H9 (cell line): ENCODE measurements at regions not wholly inside any gene's neighbourhood (a gene's known extent, or its start where the extent isn't known, plus 50 kb on each side); places are given as distances from the start of the nearest gene placed in this dataset.
"Not testable (repeated sequence)": the region's sequence is repeated elsewhere in the genome, so short reads cannot be mapped to it uniquely, and the experiment has no call there.

Source experiments
- DNase-seq: peaks from one replicate; pipeline ENCODE4 v3.0.0-alpha.2; 2017
- H2AFZ ChIP-seq: one replicate; pipeline ENCODE4 v1.6.1; 2013; ENCODE audit warnings: mild to moderate bottlenecking, low read length, control low read depth, moderate library complexity
- H2AK5ac ChIP-seq: 2 replicates; pipeline ENCODE4 v1.6.1; 2013; ENCODE audit warnings: low read length, control low read depth, mixed read lengths; ENCODE audit not compliant: insufficient read length
- H2BK120ac ChIP-seq: one replicate; pipeline ENCODE4 v1.6.1; 2013; ENCODE audit warnings: low read depth, mild to moderate bottlenecking, low read length, control low read depth, inconsistent platforms; ENCODE audit not compliant: poor library complexity, severe bottlenecking
- H2BK12ac ChIP-seq: 2 replicates; pipeline ENCODE4 v1.6.1; 2013; ENCODE audit warnings: low read length, control low read depth, mixed read lengths, low read depth; ENCODE audit not compliant: insufficient read length
- H2BK15ac ChIP-seq: 2 replicates; pipeline ENCODE4 v1.6.1; 2013; ENCODE audit warnings: low read depth, low read length, control low read depth
- H2BK20ac ChIP-seq: one replicate; pipeline ENCODE4 v1.6.1; 2013; ENCODE audit warnings: low read depth, mild to moderate bottlenecking, low read length, control low read depth, inconsistent platforms; ENCODE audit not compliant: poor library complexity, severe bottlenecking
- H2BK5ac ChIP-seq: 2 replicates; pipeline ENCODE4 v1.6.1; 2013; ENCODE audit warnings: low read length, control low read depth, mixed read lengths; ENCODE audit not compliant: insufficient read length
- H3K14ac ChIP-seq: 2 replicates; pipeline ENCODE4 v1.6.1; 2013; ENCODE audit warnings: low read length, control low read depth; ENCODE audit not compliant: insufficient read depth
- H3K18ac ChIP-seq: 2 replicates; pipeline ENCODE4 v1.6.1; 2013; ENCODE audit warnings: low read depth, mild to moderate bottlenecking, mixed read lengths, low read length, control low read depth; ENCODE audit not compliant: insufficient read length
- H3K23ac ChIP-seq: 2 replicates; pipeline ENCODE4 v1.6.1; 2013; ENCODE audit warnings: low read length, control low read depth, mixed read lengths, low read depth; ENCODE audit not compliant: insufficient read length
- H3K23me2 ChIP-seq: 2 replicates; pipeline ENCODE4 v1.6.1; 2013; ENCODE audit warnings: low read depth, mild to moderate bottlenecking, mixed read lengths, low read length, control low read depth; ENCODE audit not compliant: insufficient read length, poor library complexity, severe bottlenecking
- H3K27ac ChIP-seq: 2 replicates; pipeline ENCODE4 v1.5.1; 2013; ENCODE audit warnings: low read length, control low read depth, mixed read lengths, low read depth; ENCODE audit not compliant: insufficient read length
- H3K27me3 ChIP-seq: 2 replicates; pipeline ENCODE4 v1.6.1; 2013; ENCODE audit warnings: low read length, control low read depth, inconsistent platforms; ENCODE audit not compliant: insufficient read depth
- H3K4ac ChIP-seq: 2 replicates; pipeline ENCODE4 v1.6.1; 2013; ENCODE audit warnings: low read depth, mild to moderate bottlenecking, control low read depth, inconsistent platforms, low read length, moderate library complexity
- H3K4me1 ChIP-seq: 2 replicates; pipeline ENCODE4 v1.6.1; 2013; ENCODE audit warnings: low read length, control low read depth, inconsistent platforms; ENCODE audit not compliant: insufficient read depth
- H3K4me2 ChIP-seq: 2 replicates; pipeline ENCODE4 v1.6.1; 2013; ENCODE audit warnings: low read length, control low read depth, mixed read lengths; ENCODE audit not compliant: insufficient read length, insufficient read depth
- H3K56ac ChIP-seq: 2 replicates; pipeline ENCODE4 v1.6.1; 2013; ENCODE audit warnings: low read depth, mild to moderate bottlenecking, mixed read lengths, low read length, control low read depth; ENCODE audit not compliant: insufficient read length
- H3K79me1 ChIP-seq: 2 replicates; pipeline ENCODE4 v1.6.1; 2013; ENCODE audit warnings: low read depth, mild to moderate bottlenecking, moderate library complexity, low read length, control low read depth, inconsistent platforms; ENCODE audit not compliant: insufficient read depth, poor library complexity, severe bottlenecking
- H3K79me2 ChIP-seq: 2 replicates; pipeline ENCODE4 v1.6.1; 2013; ENCODE audit warnings: low read length, control low read depth, inconsistent platforms; ENCODE audit not compliant: insufficient read depth
- H3K9ac ChIP-seq: 2 replicates; pipeline ENCODE4 v1.6.1; 2013; ENCODE audit warnings: low read length, control low read depth, mixed read lengths; ENCODE audit not compliant: insufficient read length; ENCODE audit errors: extremely low read depth
- H3K9me3 ChIP-seq: one replicate; pipeline ENCODE4 v1.6.1; 2013; ENCODE audit warnings: low read depth, low read length, inconsistent platforms; ENCODE audit not compliant: control insufficient read depth
- H3T11ph ChIP-seq: one replicate; pipeline ENCODE4 v1.6.1; 2013; ENCODE audit warnings: mild to moderate bottlenecking, low read length, control low read depth, inconsistent platforms
- H4K20me1 ChIP-seq: one replicate; pipeline ENCODE4 v1.6.1; 2013; ENCODE audit not compliant: control insufficient read depth, insufficient read length, insufficient read depth
- H4K5ac ChIP-seq: 2 replicates; pipeline ENCODE4 v1.6.1; 2013; ENCODE audit warnings: low read depth, mild to moderate bottlenecking, mixed read lengths, low read length, control low read depth; ENCODE audit not compliant: insufficient read length
- H4K8ac ChIP-seq: replicated peaks from 2 replicates; pipeline ENCODE4 v1.6.1; 2013; ENCODE audit warnings: low read length, control low read depth, mixed read lengths, low read depth; ENCODE audit not compliant: insufficient read length
- H4K91ac ChIP-seq: 2 replicates; pipeline ENCODE4 v1.6.1; 2013; ENCODE audit warnings: low read depth, mild to moderate bottlenecking, moderate library complexity, mixed read lengths, low read length, control low read depth; ENCODE audit not compliant: insufficient read length
- H3K27ac Mint-ChIP-seq, 3 experiments: 2 replicates in 2 of 3; 3 replicates in 1 of 3; pipeline ENCODE4 v1.8.0; 2020 to 2021; ENCODE audit warnings: mixed read lengths in 3 of 3, mild to moderate bottlenecking in 1 of 3, moderate library complexity in 1 of 3
- H3K27me3 Mint-ChIP-seq: 2 replicates; pipeline ENCODE4 v1.8.0; 2021; ENCODE audit warnings: low read depth, mild to moderate bottlenecking, moderate library complexity, mixed read lengths
- H3K36me3 Mint-ChIP-seq, 3 experiments: 2 replicates in 2 of 3; 3 replicates in 1 of 3; pipeline ENCODE4 v1.8.0; 2020 to 2021; ENCODE audit warnings: low read depth in 3 of 3, mixed read lengths in 3 of 3; ENCODE audit not compliant: insufficient read depth in 1 of 3
- H3K4me1 Mint-ChIP-seq, 2 experiments: 2 replicates each; pipeline ENCODE4 v1.8.0; 2020; ENCODE audit warnings: mixed read lengths in 2 of 2
- H3K4me3 Mint-ChIP-seq, 2 experiments: 2 replicates in 1 of 2; 3 replicates in 1 of 2; pipeline ENCODE4 v1.8.0; 2020 to 2021; ENCODE audit warnings: mild to moderate bottlenecking in 2 of 2, mixed read lengths in 2 of 2, moderate library complexity in 1 of 2
- H3K9me3 Mint-ChIP-seq, 2 experiments: 2 replicates in 1 of 2; 3 replicates in 1 of 2; pipeline ENCODE4 v1.8.0; 2020; ENCODE audit warnings: mild to moderate bottlenecking in 2 of 2, mixed read lengths in 2 of 2, moderate library complexity in 1 of 2
- WGBS: extraction: QIAGEN DNeasy Blood & Tissue Kit; methylation state at CpG from one replicate; pipeline ENCODE4 v1.1.7; 2013; ENCODE audit warnings: missing lambda C conversion rate, low lambda C conversion rate, mixed read lengths; ENCODE audit not compliant: insufficient read length; ENCODE audit errors: extremely low coverage; 5-methylcytosine and 5-hydroxymethylcytosine counted together
- TF ChIP-seq, protein P1 (sequence below): fragments of 200-600 bp; sonication (generic); conservative IDR thresholded peaks from 3 replicates; pipeline ENCODE4 v1.8.0; 2021; ENCODE audit warnings: antibody characterized with exemption, mild to moderate bottlenecking

DNA sequence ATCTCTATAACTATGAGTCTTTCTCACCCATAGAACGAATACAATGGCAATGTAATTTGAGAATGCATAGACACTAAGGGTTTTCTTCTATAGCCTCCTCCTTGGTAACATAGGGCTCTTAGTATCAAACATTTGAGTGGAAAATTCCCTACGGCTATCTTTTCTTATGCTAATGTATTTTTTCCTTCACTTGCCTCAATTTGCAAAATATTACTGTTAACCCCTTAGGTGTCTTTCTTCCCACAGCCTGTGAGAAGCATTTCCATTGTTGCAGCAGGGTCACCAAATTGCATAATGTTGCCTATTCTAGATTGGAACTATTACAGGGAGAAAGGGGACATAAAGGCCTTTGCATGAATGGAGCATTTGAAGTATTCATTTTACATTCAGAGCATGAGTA lies 140.5 kb upstream of the RAPGEF2 start:
- Histone ChIP-seq H3K79me1 (no peaks in the 10 kb centered on the region), H3K4me2 (no peak overlapping the region), H2BK15ac (no peak overlapping the region), H3K27ac (no peak overlapping the region), H2AK5ac (no peak overlapping the region), H2BK20ac (no peak overlapping the region), H3K4me1 (peaks cover 2% of the 10 kb centered on the region; the same call in 1 of the 2 replicates), H4K8ac (no peak overlapping the region), H3T11ph (no peak overlapping the region), H3K9me3 (no peaks in the 10 kb centered on the region), H2AFZ (no peak overlapping the region), H3K9ac (no peak overlapping the region), H2BK5ac (no peak overlapping the region), H3K18ac (no peak overlapping the region), H3K27me3 (no peaks in the 10 kb centered on the region), H3K23ac (no peak overlapping the region), H3K14ac (no peak overlapping the region), H4K91ac (no peak overlapping the region), H4K20me1 (no peaks in the 10 kb centered on the region), H3K56ac (no peak overlapping the region), H2BK120ac (no peak overlapping the region), H3K4ac (no peak overlapping the region), H2BK12ac (no peak overlapping the region), H3K23me2 (no peaks in the 10 kb centered on the region), H3K79me2 (no peaks in the 10 kb centered on the region), H4K5ac (no peak overlapping the region)
- Mint-ChIP-seq H3K36me3 (0 out of 7 replicates have a peak, but pooled peaks cover 0 to 7% (median 0%) of the 10 kb centered on the region in 3 experiments), H3K27me3 (no peaks in the 10 kb centered on the region), H3K4me1 (peaks cover 37 to 64% of the 10 kb centered on the region in 2 experiments), H3K4me3 (no peak overlapping the region), H3K27ac (peak overlapping the region in 2 of 3 experiments; percentile 7 to 70; a peak in 2 of 7 replicates), H3K9me3 (0 out of 5 replicates have a peak, but pooled peaks cover 2 to 5% of the 10 kb centered on the region in 2 experiments)
- no CpG with 5 or more reads among the region's 2 CpGs for WGBS
- TF ChIP-seq, protein P1, sequence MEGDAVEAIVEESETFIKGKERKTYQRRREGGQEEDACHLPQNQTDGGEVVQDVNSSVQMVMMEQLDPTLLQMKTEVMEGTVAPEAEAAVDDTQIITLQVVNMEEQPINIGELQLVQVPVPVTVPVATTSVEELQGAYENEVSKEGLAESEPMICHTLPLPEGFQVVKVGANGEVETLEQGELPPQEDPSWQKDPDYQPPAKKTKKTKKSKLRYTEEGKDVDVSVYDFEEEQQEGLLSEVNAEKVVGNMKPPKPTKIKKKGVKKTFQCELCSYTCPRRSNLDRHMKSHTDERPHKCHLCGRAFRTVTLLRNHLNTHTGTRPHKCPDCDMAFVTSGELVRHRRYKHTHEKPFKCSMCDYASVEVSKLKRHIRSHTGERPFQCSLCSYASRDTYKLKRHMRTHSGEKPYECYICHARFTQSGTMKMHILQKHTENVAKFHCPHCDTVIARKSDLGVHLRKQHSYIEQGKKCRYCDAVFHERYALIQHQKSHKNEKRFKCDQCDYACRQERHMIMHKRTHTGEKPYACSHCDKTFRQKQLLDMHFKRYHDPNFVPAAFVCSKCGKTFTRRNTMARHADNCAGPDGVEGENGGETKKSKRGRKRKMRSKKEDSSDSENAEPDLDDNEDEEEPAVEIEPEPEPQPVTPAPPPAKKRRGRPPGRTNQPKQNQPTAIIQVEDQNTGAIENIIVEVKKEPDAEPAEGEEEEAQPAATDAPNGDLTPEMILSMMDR: no peak
- DNase-seq: no peak

DNA sequence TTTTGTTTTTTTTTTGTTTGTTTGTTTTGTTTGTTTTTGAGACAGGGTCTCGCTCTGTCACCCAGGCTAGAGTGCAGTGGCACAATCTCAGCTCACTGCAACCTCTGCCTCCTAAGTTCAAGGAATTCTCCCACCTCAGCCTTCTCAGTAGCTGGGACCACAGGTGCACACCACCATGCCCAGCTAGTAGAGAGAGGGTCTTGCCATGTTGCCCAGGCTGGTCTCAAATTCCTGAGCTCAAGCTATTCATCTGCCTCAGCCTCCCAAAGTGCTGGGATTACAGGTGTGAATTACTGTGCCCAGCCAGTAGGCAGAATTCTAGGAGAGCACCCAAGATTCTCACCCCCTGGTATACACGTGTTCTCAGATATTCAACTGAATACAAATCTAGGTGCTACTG lies 139.6 kb upstream of the RAPGEF2 start:
- H3K27me3 Mint-ChIP-seq, H3K23me2 ChIP-seq, H4K8ac ChIP-seq, H3K79me2 ChIP-seq, H2BK120ac ChIP-seq, H3K27me3 ChIP-seq, H2BK20ac ChIP-seq, H3K4me2 ChIP-seq, H3K18ac ChIP-seq, H3K27ac ChIP-seq, H2BK5ac ChIP-seq, H2AK5ac ChIP-seq, H4K91ac ChIP-seq, H3K23ac ChIP-seq, H3K56ac ChIP-seq, H3K9ac ChIP-seq, H3T11ph ChIP-seq, H3K14ac ChIP-seq, H2BK15ac ChIP-seq, H3K4me3 Mint-ChIP-seq, H3K36me3 Mint-ChIP-seq, H3K79me1 ChIP-seq, H3K9me3 Mint-ChIP-seq, H3K9me3 ChIP-seq, H2AFZ ChIP-seq, H4K20me1 ChIP-seq, H3K4ac ChIP-seq, H3K4me1 ChIP-seq, H4K5ac ChIP-seq, H2BK12ac ChIP-seq, DNase-seq: not testable (repeated sequence)
- Mint-ChIP-seq H3K4me1 (peaks cover 37 to 64% of the 10 kb centered on the region in 2 experiments), H3K27ac (peak overlapping the region in 2 of 3 experiments; percentile 17 to 53; a peak in 3 of 7 replicates)
- WGBS: no CpG with 5 or more reads among the region's 2 CpGs
